Ovary (tissue), 7 donors: ENCODE measurements at regions not wholly inside any gene's neighbourhood (a gene's known extent, or its start where the extent isn't known, plus 50 kb on each side); places are given as distances from the start of the nearest gene placed in this dataset.

Experiments
- DNase-seq, 5 donors: peaks; one replicate each; pipeline ENCODE4 v3.0.0-alpha.2; 2019 to 2020
- H3K27ac ChIP-seq, 2 donors: fragments of 200-600 bp; one replicate each; pipeline versions ENCODE4 v1.5.1 to v1.8.0; 2019 to 2022
- H3K27me3 ChIP-seq: fragments of 200-600 bp; one replicate; pipeline ENCODE4 v1.8.0; 2022
- H3K36me3 ChIP-seq: fragments of 200-600 bp; sonication (generic); one replicate; pipeline ENCODE4 v1.5.1; 2019
- H3K4me1 ChIP-seq: one replicate; pipeline ENCODE4 v1.8.1; 2013; ENCODE audit warnings: mild to moderate bottlenecking, moderate library complexity; ENCODE audit not compliant: insufficient read depth
- H3K4me3 ChIP-seq: fragments of 200-600 bp; sonication (generic); one replicate; pipeline ENCODE4 v1.5.1; 2017
- H3K9me3 ChIP-seq, 2 donors: fragments of 200-600 bp in 1 of 2; sonication (generic) in 1 of 2; one replicate each; pipeline versions ENCODE4 v1.5.1 to v1.8.1; 2013 to 2019; ENCODE audit warnings: mild to moderate bottlenecking in 1 of 2, moderate library complexity in 1 of 2
- EP300 ChIP-seq: sonication (generic); formaldehyde crosslinking; IDR thresholded peaks from one replicate; pipeline ENCODE4 v1.6.1; 2017; ENCODE audit warnings: antibody characterized with exemption
- POLR2A ChIP-seq: fragments of 450-650 bp; IDR thresholded peaks from one replicate; pipeline ENCODE4 v1.6.1; 2017; ENCODE audit warnings: antibody characterized with exemption, mild to moderate bottlenecking, moderate library complexity
- WGBS, 3 donors: extraction: QIAGEN DNeasy Blood & Tissue Kit in 1 of 3; methylation state at CpG; one replicate each; pipeline versions ENCODE4 v1.1.5 to v1.1.7; 2013 to 2017; 5-methylcytosine and 5-hydroxymethylcytosine counted together
- intact Hi-C, 4 donors: fragments of 100-400 bp; cut with DNase I; formaldehyde crosslinking; loops; one replicate each; pipeline versions ENCODE4 v1.11.0 to v1.15.1; 2022 to 2023
- TF ChIP-seq, protein P1 (sequence below), 3 donors: fragments of 450-650 bp in 2 of 3; fragments of 200-600 bp in 1 of 3; IDR thresholded peaks; one replicate each; pipeline versions ENCODE4 v1.5.1 to v1.8.0; 2016 to 2022; ENCODE audit warnings: antibody characterized with exemption in 3 of 3, mild to moderate bottlenecking in 1 of 3
- donor health status: DM: no; HTN: no; CAD: no; lungs with moderate emphysema.
- donor health status: DM: no; HTN: no; CAD: no.
- donor health status: Bipolar disorder and iron deficiency.
- donor health status: DM: no; HTN: no; CAD: no.
- donor health status: DM: yes; HTN: yes; CAD: no.

DNA sequence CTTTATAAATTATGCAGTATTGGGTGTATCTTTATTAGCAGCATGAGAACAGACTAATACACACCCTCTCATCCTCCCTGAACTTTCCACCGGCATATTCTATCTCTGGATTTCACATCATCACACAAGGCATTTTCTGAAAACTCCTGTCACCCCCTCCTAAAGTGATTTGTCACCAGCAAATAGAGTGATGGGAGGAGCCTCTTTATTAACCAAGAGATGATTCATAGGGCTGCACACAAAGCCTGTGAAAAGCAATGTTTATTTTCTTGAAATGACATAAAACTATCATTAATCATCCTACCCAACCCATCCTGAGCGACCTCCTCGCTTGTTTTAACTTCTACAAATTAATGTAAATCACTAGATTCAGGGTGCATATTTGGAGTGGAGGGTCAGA is 394.7 kb upstream of the SULF2 start:
- peaks cover 7% of the 10 kb centered on the region for H3K4me1 ChIP-seq
- intact Hi-C loops = no loop called here
- no peak overlapping the region for H3K4me3 ChIP-seq
- DNase-seq = no peak
- TF ChIP-seq EP300 (no peak), POLR2A (no peak)
- TF ChIP-seq, protein P1, sequence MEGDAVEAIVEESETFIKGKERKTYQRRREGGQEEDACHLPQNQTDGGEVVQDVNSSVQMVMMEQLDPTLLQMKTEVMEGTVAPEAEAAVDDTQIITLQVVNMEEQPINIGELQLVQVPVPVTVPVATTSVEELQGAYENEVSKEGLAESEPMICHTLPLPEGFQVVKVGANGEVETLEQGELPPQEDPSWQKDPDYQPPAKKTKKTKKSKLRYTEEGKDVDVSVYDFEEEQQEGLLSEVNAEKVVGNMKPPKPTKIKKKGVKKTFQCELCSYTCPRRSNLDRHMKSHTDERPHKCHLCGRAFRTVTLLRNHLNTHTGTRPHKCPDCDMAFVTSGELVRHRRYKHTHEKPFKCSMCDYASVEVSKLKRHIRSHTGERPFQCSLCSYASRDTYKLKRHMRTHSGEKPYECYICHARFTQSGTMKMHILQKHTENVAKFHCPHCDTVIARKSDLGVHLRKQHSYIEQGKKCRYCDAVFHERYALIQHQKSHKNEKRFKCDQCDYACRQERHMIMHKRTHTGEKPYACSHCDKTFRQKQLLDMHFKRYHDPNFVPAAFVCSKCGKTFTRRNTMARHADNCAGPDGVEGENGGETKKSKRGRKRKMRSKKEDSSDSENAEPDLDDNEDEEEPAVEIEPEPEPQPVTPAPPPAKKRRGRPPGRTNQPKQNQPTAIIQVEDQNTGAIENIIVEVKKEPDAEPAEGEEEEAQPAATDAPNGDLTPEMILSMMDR (IDR thresholded peaks at IDR 0.05) = no peak
- H3K27ac ChIP-seq = no peak overlapping the region
- no peaks in the 10 kb centered on the region for H3K27me3 ChIP-seq
- no peaks in the 10 kb centered on the region for H3K9me3 ChIP-seq
- no peaks in the 10 kb centered on the region for H3K36me3 ChIP-seq
- WGBS, 3 donors = 48 to 69% (median 67%) methylated on average over 3 of the region's 3 CpGs

- TF ChIP-seq, protein P1 (IDR thresholded peaks at IDR 0.05) = no peak
- TF ChIP-seq EP300 = no peak
- TF ChIP-seq POLR2A = no peak
- DNase-seq = peak in 1 of 5 donors; percentile 11
- Histone ChIP-seq H3K36me3 (no peaks in the 10 kb centered on the region), H3K27me3 (no peaks in the 10 kb centered on the region), H3K27ac (no peak overlapping the region), H3K4me3 (no peak overlapping the region), H3K9me3 (no peaks in the 10 kb centered on the region), H3K4me1 (peaks cover 7% of the 10 kb centered on the region)
- intact Hi-C loops = no loop called here
- 44 to 51% (median 51%) methylated on average over 4 of the region's 4 CpGs for WGBS, 3 donors
Observed at GRCh38 chr20:48178633-48179032, 393.4 kb upstream of the SULF2 start.

GRCh38 chr20:48177058-48177457 is 391.8 kb upstream of the SULF2 start:
- H3K27me3 ChIP-seq = no peaks in the 10 kb centered on the region
- H3K4me3 ChIP-seq = no peak overlapping the region
- TF ChIP-seq, protein P1 (IDR thresholded peaks at IDR 0.05) = no peak
- TF ChIP-seq EP300 (no peak), POLR2A (no peak)
- no peaks in the 10 kb centered on the region for H3K36me3 ChIP-seq
- peak in 1 of 5 donors; percentile 29 for DNase-seq
- intact Hi-C loops = no loop called here
- H3K27ac ChIP-seq = no peak overlapping the region
- no peaks in the 10 kb centered on the region for H3K9me3 ChIP-seq
- WGBS, 3 donors = 80 to 90% (median 83%) methylated on average over 8 of the region's 8 CpGs
- peaks cover 7% of the 10 kb centered on the region for H3K4me1 ChIP-seq

DNA sequence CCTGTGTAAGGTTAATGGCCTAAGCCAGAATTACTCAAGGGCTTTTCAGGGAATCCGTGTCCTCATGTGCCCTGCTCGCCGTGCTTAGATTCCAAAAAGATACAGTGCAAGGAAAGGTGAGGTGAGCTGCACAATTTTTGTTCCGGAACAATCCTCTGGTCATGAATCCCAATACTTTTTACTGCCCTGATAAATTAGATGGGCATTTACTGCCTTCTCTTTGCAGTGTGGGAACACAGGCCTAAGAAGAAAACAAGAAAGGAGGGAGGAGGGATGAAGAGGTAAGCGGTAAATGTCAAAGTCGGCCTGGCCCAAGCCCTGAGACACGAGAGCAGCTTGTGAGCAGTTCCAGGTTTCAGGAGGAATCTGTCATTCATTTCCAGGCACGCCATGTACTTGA is 390.9 kb upstream of the SULF2 start:
- DNase-seq = no peak
- Histone ChIP-seq H3K27me3 (no peaks in the 10 kb centered on the region), H3K4me1 (peaks cover 7% of the 10 kb centered on the region), H3K36me3 (no peaks in the 10 kb centered on the region), H3K9me3 (no peaks in the 10 kb centered on the region), H3K4me3 (no peak overlapping the region), H3K27ac (no peak overlapping the region)
- intact Hi-C loops = no loop called here
- 79 to 95% (median 91%) methylated on average over 8 of the region's 8 CpGs for WGBS, 3 donors
- no peak for TF ChIP-seq POLR2A
- no peak for TF ChIP-seq EP300
- TF ChIP-seq, protein P1 (IDR thresholded peaks at IDR 0.05) = no peak

- peak in 1 of 5 donors; percentile 21 for DNase-seq
- TF ChIP-seq POLR2A (no peak), EP300 (no peak)
- TF ChIP-seq, protein P1 (IDR thresholded peaks at IDR 0.05) = no peak
- Histone ChIP-seq H3K27ac (no peak overlapping the region), H3K4me1 (peaks cover 6% of the 10 kb centered on the region), H3K27me3 (no peaks in the 10 kb centered on the region), H3K4me3 (no peak overlapping the region), H3K36me3 (no peaks in the 10 kb centered on the region), H3K9me3 (no peaks in the 10 kb centered on the region)
- WGBS, 3 donors = 84 to 91% (median 86%) methylated on average over 6 of the region's 6 CpGs
- intact Hi-C loops = no loop called here
Observed at GRCh38 chr20:48175261-48175660, 390.0 kb upstream of the SULF2 start.
